Upper lobe of left lung (tissue), 6 donors: ENCODE measurements at regions not wholly inside any gene's neighbourhood (a gene's known extent, or its start where the extent isn't known, plus 50 kb on each side); places are given as distances from the start of the nearest gene placed in this dataset.

ENCODE experiments used
- ATAC-seq, 2 donors: fragments of 200-7000 bp; cut with Tn5 transposase; one replicate each; pipeline ENCODE4 v1.9.1; 2022; ENCODE audit warnings: mild to moderate bottlenecking in 2 of 2, moderate library complexity in 2 of 2; ENCODE audit not compliant: low FRiP score in 2 of 2
- DNase-seq, 2 donors: peaks; one replicate each; pipeline ENCODE4 v3.0.0-alpha.2; 2019 to 2020
- H3K27ac ChIP-seq, 4 donors: fragments of 200-600 bp; sonication (generic); one replicate each; pipeline ENCODE4 v1.5.1; 2016 to 2019
- H3K27me3 ChIP-seq, 4 donors: fragments of 200-600 bp; sonication (generic); one replicate each; pipeline ENCODE4 v1.5.1; 2017 to 2019
- H3K36me3 ChIP-seq, 4 donors: fragments of 200-600 bp; sonication (generic); one replicate each; pipeline ENCODE4 v1.5.1; 2016 to 2019
- H3K4me1 ChIP-seq, 4 donors: fragments of 200-600 bp; sonication (generic); one replicate each; pipeline ENCODE4 v1.5.1; 2018 to 2019
- H3K4me3 ChIP-seq, 4 donors: fragments of 200-600 bp; sonication (generic); one replicate each; pipeline ENCODE4 v1.5.1; 2017 to 2019; ENCODE audit warnings: mild to moderate bottlenecking in 2 of 4, moderate library complexity in 1 of 4
- H3K9me3 ChIP-seq, 4 donors: fragments of 200-600 bp; sonication (generic); one replicate each; pipeline ENCODE4 v1.5.1; 2018 to 2019
- EP300 ChIP-seq, 4 donors: sonication (generic); formaldehyde crosslinking; IDR thresholded peaks; one replicate each; pipeline ENCODE4 v1.5.1; 2017; ENCODE audit warnings: antibody characterized with exemption in 4 of 4, control low read depth in 2 of 4
- POLR2A ChIP-seq, 4 donors: fragments of 450-650 bp; IDR thresholded peaks; one replicate each; pipeline ENCODE4 v1.5.1; 2016 to 2017; ENCODE audit warnings: antibody characterized with exemption in 4 of 4, mild to moderate bottlenecking in 2 of 4
- POLR2AphosphoS5 ChIP-seq, 2 donors: sonication (generic); formaldehyde crosslinking; IDR thresholded peaks; one replicate each; pipeline ENCODE4 v1.5.1; 2017; ENCODE audit warnings: antibody characterized with exemption in 2 of 2
- WGBS, 2 donors: methylation state at CpG; one replicate each; pipeline ENCODE4 v1.1.5; 2017 to 2018; 5-methylcytosine and 5-hydroxymethylcytosine counted together
- TF ChIP-seq, protein P1 (sequence below), 6 experiments: fragments of 450-650 bp in 4 of 6; fragments of 200-600 bp in 2 of 6; sonication (generic) in 2 of 6; IDR thresholded peaks; one replicate each; pipeline ENCODE4 v1.5.1; 2016 to 2019; ENCODE audit warnings: antibody characterized with exemption in 6 of 6
- donor health status: DM: no; HTN: no; CAD: no; lungs with moderate emphysema.
- donor health status: DM: no; HTN: yes; CAD: no; lungs with severe emphysema.

DNA sequence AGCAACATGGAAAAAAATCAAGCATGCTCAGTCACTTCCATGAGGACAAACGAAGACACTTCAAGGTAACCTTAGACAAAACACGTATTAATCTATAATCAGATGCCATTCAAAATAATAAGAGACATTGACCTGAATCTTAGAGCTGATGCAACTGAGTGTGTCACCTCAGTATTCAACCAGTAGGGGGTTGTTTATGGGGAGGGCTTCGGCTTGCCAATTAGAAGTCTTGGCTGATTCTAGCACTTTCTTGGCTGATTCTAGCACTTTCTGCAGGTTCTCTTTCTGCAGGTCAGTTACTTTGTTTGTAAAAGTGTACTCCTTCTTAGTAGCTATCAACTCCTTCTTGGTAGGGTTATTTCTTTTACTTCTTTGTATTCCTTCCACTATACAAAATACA is 317.6 kb downstream of the ENC1 start:
- no peak for TF ChIP-seq EP300 (IDR thresholded peaks at IDR 0.05)
- TF ChIP-seq, protein P1, sequence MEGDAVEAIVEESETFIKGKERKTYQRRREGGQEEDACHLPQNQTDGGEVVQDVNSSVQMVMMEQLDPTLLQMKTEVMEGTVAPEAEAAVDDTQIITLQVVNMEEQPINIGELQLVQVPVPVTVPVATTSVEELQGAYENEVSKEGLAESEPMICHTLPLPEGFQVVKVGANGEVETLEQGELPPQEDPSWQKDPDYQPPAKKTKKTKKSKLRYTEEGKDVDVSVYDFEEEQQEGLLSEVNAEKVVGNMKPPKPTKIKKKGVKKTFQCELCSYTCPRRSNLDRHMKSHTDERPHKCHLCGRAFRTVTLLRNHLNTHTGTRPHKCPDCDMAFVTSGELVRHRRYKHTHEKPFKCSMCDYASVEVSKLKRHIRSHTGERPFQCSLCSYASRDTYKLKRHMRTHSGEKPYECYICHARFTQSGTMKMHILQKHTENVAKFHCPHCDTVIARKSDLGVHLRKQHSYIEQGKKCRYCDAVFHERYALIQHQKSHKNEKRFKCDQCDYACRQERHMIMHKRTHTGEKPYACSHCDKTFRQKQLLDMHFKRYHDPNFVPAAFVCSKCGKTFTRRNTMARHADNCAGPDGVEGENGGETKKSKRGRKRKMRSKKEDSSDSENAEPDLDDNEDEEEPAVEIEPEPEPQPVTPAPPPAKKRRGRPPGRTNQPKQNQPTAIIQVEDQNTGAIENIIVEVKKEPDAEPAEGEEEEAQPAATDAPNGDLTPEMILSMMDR (IDR thresholded peaks at IDR 0.05): no peak
- no peak for TF ChIP-seq POLR2AphosphoS5 (IDR thresholded peaks at IDR 0.05)
- no peak for TF ChIP-seq POLR2A (IDR thresholded peaks at IDR 0.05)
- Histone ChIP-seq H3K4me1 (no peaks in the 10 kb centered on the region), H3K9me3 (no peaks in the 10 kb centered on the region), H3K27ac (no peak overlapping the region), H3K4me3 (no peak overlapping the region), H3K36me3 (no peaks in the 10 kb centered on the region), H3K27me3 (no peaks in the 10 kb centered on the region)
- DNase-seq: no peak
- no peak for ATAC-seq
- 63 to 100% methylated on average over 3 of the region's 3 CpGs for WGBS, 2 donors

DNA sequence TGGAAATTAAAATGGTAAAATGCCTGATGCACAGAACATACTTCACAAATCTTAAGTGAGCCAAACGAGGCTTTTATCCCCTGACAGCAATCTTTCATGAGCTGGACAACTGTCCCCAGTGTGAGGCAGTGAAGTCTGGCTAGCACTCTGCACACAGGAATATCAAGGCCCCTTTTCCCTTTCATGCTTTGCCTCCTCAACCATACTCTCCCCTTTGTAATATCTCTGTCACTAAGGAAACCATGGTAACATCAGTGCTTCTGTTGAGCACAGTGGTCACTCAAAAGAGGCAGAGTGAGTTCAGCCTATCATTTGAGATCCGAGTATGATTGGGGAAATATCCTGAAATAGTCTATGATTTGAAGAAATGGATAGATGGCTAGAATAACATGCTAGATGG is 318.3 kb downstream of the ENC1 start:
- no peak overlapping the region for H3K4me3 ChIP-seq
- H3K9me3 ChIP-seq: no peaks in the 10 kb centered on the region
- ATAC-seq (no peak), DNase-seq (no peak)
- H3K27me3 ChIP-seq: no peaks in the 10 kb centered on the region
- H3K36me3 ChIP-seq: no peaks in the 10 kb centered on the region
- no peak overlapping the region for H3K27ac ChIP-seq
- TF ChIP-seq, protein P1 (IDR thresholded peaks at IDR 0.05): no peak
- no peak for TF ChIP-seq POLR2AphosphoS5 (IDR thresholded peaks at IDR 0.05)
- no peak for TF ChIP-seq POLR2A (IDR thresholded peaks at IDR 0.05)
- no peak for TF ChIP-seq EP300 (IDR thresholded peaks at IDR 0.05)
- WGBS, 2 donors: 77 to 91% methylated on average over 2 of the region's 2 CpGs
- H3K4me1 ChIP-seq: no peaks in the 10 kb centered on the region

DNA sequence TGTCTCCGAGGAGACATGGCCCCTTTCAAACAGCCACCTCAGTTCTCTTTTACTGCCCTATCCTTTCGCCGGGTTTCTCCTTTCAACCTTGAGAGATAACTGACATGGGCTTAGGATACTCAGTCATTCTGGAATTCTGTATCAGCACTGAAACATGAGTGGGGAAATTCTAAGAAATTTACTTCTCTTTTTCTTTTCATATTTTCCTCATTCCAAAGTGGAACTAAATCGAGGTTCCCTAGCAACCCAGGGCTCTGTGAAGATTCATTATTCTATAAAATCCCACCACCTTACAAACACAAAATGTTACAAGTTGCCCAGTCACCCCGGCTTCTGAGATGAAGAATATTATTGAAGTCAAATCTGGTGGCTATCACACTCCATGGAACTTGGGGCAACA is 319.2 kb downstream of the ENC1 start:
- Histone ChIP-seq H3K4me1 (peaks cover 0 to 1% (median under 1%) of the 10 kb centered on the region in 4 donors), H3K36me3 (no peaks in the 10 kb centered on the region), H3K27ac (no peak overlapping the region), H3K4me3 (no peak overlapping the region), H3K27me3 (no peaks in the 10 kb centered on the region), H3K9me3 (no peaks in the 10 kb centered on the region)
- ATAC-seq (no peak), DNase-seq (no peak)
- 83 to 89% methylated on average over 5 of the region's 5 CpGs for WGBS, 2 donors
- TF ChIP-seq, protein P1 (IDR thresholded peaks at IDR 0.05): no peak
- no peak for TF ChIP-seq POLR2AphosphoS5 (IDR thresholded peaks at IDR 0.05)

DNA sequence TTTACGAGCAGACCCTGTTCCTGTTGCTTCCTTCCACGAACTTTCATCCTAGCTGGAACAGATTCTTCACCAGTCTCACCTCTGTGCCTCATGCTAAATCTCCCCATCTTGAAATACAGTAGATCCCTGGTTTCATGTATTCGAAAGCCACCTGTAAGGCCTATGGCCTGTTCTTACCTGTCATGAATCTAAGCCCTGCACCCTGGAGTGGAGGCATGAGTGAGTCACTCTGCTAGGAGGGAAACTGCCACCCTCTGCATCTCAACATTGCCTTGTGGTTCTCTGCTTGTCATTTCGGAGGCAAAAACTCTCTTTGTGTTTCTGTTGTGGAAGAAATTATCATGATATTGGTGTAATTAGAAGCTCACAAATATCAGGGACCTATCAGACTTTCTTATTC is 320.0 kb downstream of the ENC1 start:
- Histone ChIP-seq H3K4me1 (peaks cover 0 to 5% (median 1%) of the 10 kb centered on the region in 4 donors), H3K36me3 (no peaks in the 10 kb centered on the region), H3K9me3 (no peaks in the 10 kb centered on the region), H3K4me3 (no peak overlapping the region), H3K27me3 (no peaks in the 10 kb centered on the region), H3K27ac (no peak overlapping the region)
- DNase-seq (no peak), ATAC-seq (no peak)
- 91 to 94% methylated on average over 4 of the region's 4 CpGs for WGBS, 2 donors
- TF ChIP-seq POLR2A (IDR thresholded peaks at IDR 0.05) (no peak), POLR2AphosphoS5 (IDR thresholded peaks at IDR 0.05) (no peak)
- TF ChIP-seq, protein P1 (IDR thresholded peaks at IDR 0.05): no peak

DNA sequence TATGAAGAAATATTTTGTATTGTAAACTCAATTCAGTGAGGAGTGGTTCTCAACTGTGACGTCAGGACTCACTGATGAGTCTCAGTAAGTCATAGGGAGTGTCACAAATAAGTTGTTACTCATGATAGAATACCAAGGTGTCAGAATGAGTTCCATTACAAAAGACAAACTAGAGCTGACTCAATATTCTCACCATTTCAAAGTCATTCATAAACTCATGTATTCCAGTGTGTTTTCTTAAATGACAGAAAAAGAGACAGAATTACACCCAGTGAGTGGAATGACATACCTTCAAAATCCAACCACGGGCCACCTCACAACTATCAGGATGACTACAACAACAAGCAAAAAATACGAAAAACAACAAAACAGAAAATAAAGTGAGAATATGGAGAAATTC is 321.5 kb downstream of the ENC1 start:
- DNase-seq (no peak), ATAC-seq (no peak)
- TF ChIP-seq EP300 (IDR thresholded peaks at IDR 0.05) (no peak), POLR2A (IDR thresholded peaks at IDR 0.05) (no peak), POLR2AphosphoS5 (IDR thresholded peaks at IDR 0.05) (no peak)
- TF ChIP-seq, protein P1 (IDR thresholded peaks at IDR 0.05): no peak
- 86 to 92% methylated on average over 3 of the region's 3 CpGs for whole genome bisulfite sequencing, 2 donors
- H3K27ac ChIP-seq: no peak overlapping the region
- no peaks in the 10 kb centered on the region for H3K27me3 ChIP-seq
- no peak overlapping the region for H3K4me3 ChIP-seq
- H3K36me3 ChIP-seq: no peaks in the 10 kb centered on the region
- peaks cover 0 to 5% (median 1%) of the 10 kb centered on the region in 4 donors for H3K4me1 ChIP-seq
- H3K9me3 ChIP-seq: no peaks in the 10 kb centered on the region
